SK-MEL-5 (cell line): ENCODE measurements at regions not wholly inside any gene's neighbourhood (a gene's known extent, or its start where the extent isn't known, plus 50 kb on each side); places are given as distances from the start of the nearest gene placed in this dataset.

ENCODE experiments used
- small RNA-seq, 2 experiments: library from RNA; depleted of rRNA; stranded (forward); fragments of <200 nt; gene quantifications; one replicate each; pipeline ENCODE3, GENCODE V24; 2014

Small RNAs in the stretch of these regions (small RNA-seq; reads per million reads assigned to genes)
- gene AC024288.1 (0 reads per million in 2 experiments), gene RNA5SP456 (0 to 0.14 reads per million in 2 experiments)
